Neutrophil (primary cell): ENCODE measurements at regions not wholly inside any gene's neighbourhood (a gene's known extent, or its start where the extent isn't known, plus 50 kb on each side); places are given as distances from the start of the nearest gene placed in this dataset.

Experiments
- H3K27ac ChIP-seq: fragments of 200-600 bp; sonication (generic); 2 replicates; pipeline ENCODE4 v1.5.1; 2016; ENCODE audit warnings: mild to moderate bottlenecking, moderate library complexity
- H3K27me3 ChIP-seq: fragments of 200-600 bp; sonication (generic); 2 replicates; pipeline ENCODE4 v1.6.0; 2016; ENCODE audit warnings: mild to moderate bottlenecking
- H3K36me3 ChIP-seq: fragments of 200-600 bp; sonication (generic); 2 replicates; pipeline ENCODE4 v1.5.1; 2017
- H3K4me1 ChIP-seq, 2 experiments: fragments of 200-600 bp in 1 of 2; sonication (generic) in 1 of 2; 1 replicate in 1 of 2; 2 replicates in 1 of 2; pipeline versions ENCODE4 v1.5.1 to v1.6.1; 2013 to 2016; ENCODE audit warnings: low read depth in 1 of 2, low read length in 1 of 2, mild to moderate bottlenecking in 1 of 2, moderate library complexity in 1 of 2; ENCODE audit not compliant: control insufficient read depth in 1 of 2, insufficient read depth in 1 of 2
- H3K4me3 ChIP-seq, 2 experiments: fragments of 200-600 bp in 1 of 2; sonication (generic) in 1 of 2; 1 replicate in 1 of 2; 2 replicates in 1 of 2; pipeline ENCODE4 v1.5.1; 2013 to 2016; ENCODE audit warnings: low read depth in 1 of 2, low read length in 1 of 2, mild to moderate bottlenecking in 1 of 2, moderate library complexity in 1 of 2
- H3K9me3 ChIP-seq: fragments of 200-600 bp; sonication (generic); 2 replicates; pipeline ENCODE4 v1.5.1; 2016
- TF ChIP-seq, protein P1 (sequence below): fragments of 200-600 bp; sonication (generic); IDR thresholded peaks from 2 replicates; pipeline ENCODE4 v1.5.1; 2016; ENCODE audit warnings: antibody characterized with exemption

- no peaks in the 10 kb centered on the region for H3K36me3 ChIP-seq
- no peak overlapping the region for H3K4me3 ChIP-seq
- no peaks in the 10 kb centered on the region for H3K4me1 ChIP-seq
- no peaks in the 10 kb centered on the region for H3K27me3 ChIP-seq
- H3K9me3 ChIP-seq, result no peaks in the 10 kb centered on the region
- H3K27ac ChIP-seq, result no peak overlapping the region
- TF ChIP-seq, protein P1, sequence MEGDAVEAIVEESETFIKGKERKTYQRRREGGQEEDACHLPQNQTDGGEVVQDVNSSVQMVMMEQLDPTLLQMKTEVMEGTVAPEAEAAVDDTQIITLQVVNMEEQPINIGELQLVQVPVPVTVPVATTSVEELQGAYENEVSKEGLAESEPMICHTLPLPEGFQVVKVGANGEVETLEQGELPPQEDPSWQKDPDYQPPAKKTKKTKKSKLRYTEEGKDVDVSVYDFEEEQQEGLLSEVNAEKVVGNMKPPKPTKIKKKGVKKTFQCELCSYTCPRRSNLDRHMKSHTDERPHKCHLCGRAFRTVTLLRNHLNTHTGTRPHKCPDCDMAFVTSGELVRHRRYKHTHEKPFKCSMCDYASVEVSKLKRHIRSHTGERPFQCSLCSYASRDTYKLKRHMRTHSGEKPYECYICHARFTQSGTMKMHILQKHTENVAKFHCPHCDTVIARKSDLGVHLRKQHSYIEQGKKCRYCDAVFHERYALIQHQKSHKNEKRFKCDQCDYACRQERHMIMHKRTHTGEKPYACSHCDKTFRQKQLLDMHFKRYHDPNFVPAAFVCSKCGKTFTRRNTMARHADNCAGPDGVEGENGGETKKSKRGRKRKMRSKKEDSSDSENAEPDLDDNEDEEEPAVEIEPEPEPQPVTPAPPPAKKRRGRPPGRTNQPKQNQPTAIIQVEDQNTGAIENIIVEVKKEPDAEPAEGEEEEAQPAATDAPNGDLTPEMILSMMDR, result no peak
Observed at GRCh38 chr9:99626426-99626825, 195.3 kb upstream of the NR4A3 start.

DNA sequence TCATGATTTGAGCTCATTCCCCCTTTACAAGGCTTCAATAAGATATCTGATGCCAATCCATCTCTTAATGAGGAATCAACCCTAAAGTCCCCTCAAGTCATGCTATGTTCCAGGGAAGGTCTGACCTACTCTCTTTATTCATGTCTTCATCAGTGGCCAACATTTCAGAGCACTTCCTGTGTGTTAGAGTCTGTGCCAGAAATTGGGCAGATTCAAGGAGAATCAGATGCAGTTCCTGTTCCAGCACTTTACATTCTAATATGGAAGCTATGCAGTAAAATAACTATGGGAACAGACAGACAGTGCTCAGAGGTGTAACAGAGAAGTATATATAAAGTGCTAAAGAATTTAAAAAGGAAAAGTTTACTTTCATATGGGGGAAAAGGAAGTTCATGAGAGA, 193.4 kb upstream of the NR4A3 start:
- Histone ChIP-seq H3K27me3 (no peaks in the 10 kb centered on the region), H3K36me3 (no peaks in the 10 kb centered on the region), H3K27ac (no peak overlapping the region), H3K4me1 (no peaks in the 10 kb centered on the region), H3K9me3 (no peaks in the 10 kb centered on the region), H3K4me3 (no peak overlapping the region)
- TF ChIP-seq, protein P1, result no peak

DNA sequence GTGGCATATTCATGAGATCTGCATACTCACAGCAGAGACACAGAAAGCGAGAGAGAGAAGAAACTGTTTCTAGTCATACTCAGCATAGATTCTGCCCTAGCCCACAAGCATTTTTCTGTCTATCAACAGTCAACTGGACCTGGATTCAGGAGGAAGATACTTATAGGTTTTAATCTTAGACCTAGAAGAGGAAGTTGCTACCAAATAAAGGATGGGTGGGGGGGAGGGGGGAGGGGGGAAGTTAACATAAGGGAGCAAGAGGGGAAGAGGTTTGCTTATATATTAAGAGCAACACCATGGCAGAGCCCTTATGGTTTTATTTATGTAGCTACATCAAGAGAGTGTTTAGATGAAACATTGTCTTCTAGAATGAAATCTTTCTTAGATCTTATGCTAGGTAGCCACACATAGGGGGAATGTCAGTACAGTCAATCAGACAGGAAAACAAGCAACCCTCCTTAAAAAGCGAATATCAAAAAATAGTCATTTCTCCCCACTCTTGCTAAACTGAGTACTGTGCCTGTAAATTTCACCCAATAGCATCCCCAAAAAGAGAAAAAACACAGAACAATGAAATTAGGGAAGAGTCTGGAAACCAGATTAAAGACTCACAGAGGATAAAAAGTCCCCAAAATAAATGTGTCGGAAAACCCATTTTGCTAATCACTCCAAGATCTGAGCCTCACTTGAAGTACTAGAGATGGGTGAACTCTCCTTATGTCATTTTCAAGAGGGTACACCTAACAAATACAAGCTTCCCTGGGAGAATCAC, 192.7 kb upstream of the NR4A3 start:
- no peaks in the 10 kb centered on the region for H3K27me3 ChIP-seq
- no peaks in the 10 kb centered on the region for H3K9me3 ChIP-seq
- H3K4me3 ChIP-seq, result no peak overlapping the region
- TF ChIP-seq, protein P1, result no peak
- no peaks in the 10 kb centered on the region for H3K36me3 ChIP-seq
- no peak overlapping the region for H3K27ac ChIP-seq
- no peaks in the 10 kb centered on the region for H3K4me1 ChIP-seq

- no peaks in the 10 kb centered on the region for H3K4me1 ChIP-seq
- H3K4me3 ChIP-seq, result no peak overlapping the region
- H3K36me3 ChIP-seq, result no peaks in the 10 kb centered on the region
- TF ChIP-seq, protein P1, result no peak
- no peaks in the 10 kb centered on the region for H3K27me3 ChIP-seq
- H3K27ac ChIP-seq, result no peak overlapping the region
- H3K9me3 ChIP-seq, result no peaks in the 10 kb centered on the region
Observed at GRCh38 chr9:99632349-99633038, 189.2 kb upstream of the NR4A3 start.

DNA sequence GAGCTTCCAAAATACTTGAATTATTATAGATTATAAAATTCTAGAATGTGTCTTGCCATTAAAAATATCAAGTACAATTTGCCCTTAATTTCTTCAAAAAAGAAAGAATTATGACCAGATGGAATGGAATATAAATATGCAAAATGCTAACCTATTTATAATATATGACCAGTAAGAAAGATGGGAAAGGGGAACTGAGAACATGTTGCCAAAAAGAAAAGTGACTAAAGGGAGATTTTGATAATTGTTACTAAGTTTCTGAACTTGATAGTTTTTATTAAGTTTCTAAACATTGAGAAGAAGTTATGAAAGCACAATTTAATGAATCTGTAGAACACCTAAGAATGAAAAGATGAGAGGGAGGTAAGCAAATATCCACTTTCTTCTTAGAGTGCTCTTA, 188.4 kb upstream of the NR4A3 start:
- no peaks in the 10 kb centered on the region for H3K36me3 ChIP-seq
- no peak overlapping the region for H3K4me3 ChIP-seq
- H3K27ac ChIP-seq, result no peak overlapping the region
- no peaks in the 10 kb centered on the region for H3K27me3 ChIP-seq
- TF ChIP-seq, protein P1, result no peak
- H3K4me1 ChIP-seq, result no peaks in the 10 kb centered on the region
- H3K9me3 ChIP-seq, result no peaks in the 10 kb centered on the region
